ENCODE measurements at regions not wholly inside any gene's neighbourhood (a gene's known extent, or its start where the extent isn't known, plus 50 kb on each side); places are given as distances from the start of the nearest gene placed in this dataset.

DNA sequence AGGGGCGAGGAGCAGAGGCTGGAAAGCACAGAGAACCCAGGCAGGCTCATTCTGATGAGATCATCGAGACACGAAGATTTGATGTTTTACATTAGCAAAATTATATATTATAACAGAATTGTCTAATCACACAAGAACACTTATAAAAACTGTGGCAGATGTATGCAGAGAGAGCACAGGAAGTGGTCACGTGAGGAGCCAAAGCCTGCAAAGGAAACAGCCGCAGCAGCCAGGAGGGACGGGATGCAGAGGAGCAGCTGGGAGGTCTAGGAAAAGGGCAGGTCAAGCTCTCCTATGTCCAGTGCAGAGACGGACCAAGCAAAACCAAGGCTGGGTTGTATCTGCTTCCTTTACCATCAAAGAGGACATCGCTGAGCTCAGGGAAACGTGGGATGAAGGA lies 355.1 kb upstream of the MYT1L start:
- Histone ChIP-seq H3K27ac (ENCODE audit: low read depth, low read length) (no peak overlapping the region), H3K9ac (ENCODE audit: extremely low read depth, low read length, poor library complexity, severe bottlenecking) (no peak overlapping the region), H3K36me3 (ENCODE audit: control insufficient read depth, insufficient read depth, low read length) (no peaks in the 10 kb centered on the region), H3K4me1 (ENCODE audit: control insufficient read depth, insufficient read depth, low read length) (no peaks in the 10 kb centered on the region), H3K27me3 (ENCODE audit: control insufficient read depth, insufficient read depth, low read length, poor library complexity, severe bottlenecking) (no peaks in the 10 kb centered on the region), H3K9me3 (ENCODE audit: control insufficient read depth, low read length) (no peaks in the 10 kb centered on the region), H3K4me3 (ENCODE audit: low read length) (no peak overlapping the region)
- H3K9me3 Mint-ChIP-seq = no peaks in the 10 kb centered on the region
- H3K4me1 Mint-ChIP-seq = no peaks in the 10 kb centered on the region
- TF ChIP-seq, protein P1, sequence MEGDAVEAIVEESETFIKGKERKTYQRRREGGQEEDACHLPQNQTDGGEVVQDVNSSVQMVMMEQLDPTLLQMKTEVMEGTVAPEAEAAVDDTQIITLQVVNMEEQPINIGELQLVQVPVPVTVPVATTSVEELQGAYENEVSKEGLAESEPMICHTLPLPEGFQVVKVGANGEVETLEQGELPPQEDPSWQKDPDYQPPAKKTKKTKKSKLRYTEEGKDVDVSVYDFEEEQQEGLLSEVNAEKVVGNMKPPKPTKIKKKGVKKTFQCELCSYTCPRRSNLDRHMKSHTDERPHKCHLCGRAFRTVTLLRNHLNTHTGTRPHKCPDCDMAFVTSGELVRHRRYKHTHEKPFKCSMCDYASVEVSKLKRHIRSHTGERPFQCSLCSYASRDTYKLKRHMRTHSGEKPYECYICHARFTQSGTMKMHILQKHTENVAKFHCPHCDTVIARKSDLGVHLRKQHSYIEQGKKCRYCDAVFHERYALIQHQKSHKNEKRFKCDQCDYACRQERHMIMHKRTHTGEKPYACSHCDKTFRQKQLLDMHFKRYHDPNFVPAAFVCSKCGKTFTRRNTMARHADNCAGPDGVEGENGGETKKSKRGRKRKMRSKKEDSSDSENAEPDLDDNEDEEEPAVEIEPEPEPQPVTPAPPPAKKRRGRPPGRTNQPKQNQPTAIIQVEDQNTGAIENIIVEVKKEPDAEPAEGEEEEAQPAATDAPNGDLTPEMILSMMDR (conservative IDR thresholded peaks at IDR 0.05) = no peak
- no peaks in the 10 kb centered on the region for H3K36me3 Mint-ChIP-seq (ENCODE audit: low read depth)
- H3K27me3 Mint-ChIP-seq (ENCODE audit: insufficient read depth) = no peaks in the 10 kb centered on the region
- no peak overlapping the region for H3K27ac Mint-ChIP-seq
- 89 to 91% methylated on average over 6 to 8 of the region's 9 CpGs for WGBS, 2 experiments (ENCODE audit: insufficient coverage in 1 of 2, insufficient read length in 1 of 2)
- DNase-seq = no peak
- no peak overlapping the region for H3K4me3 Mint-ChIP-seq

DNA sequence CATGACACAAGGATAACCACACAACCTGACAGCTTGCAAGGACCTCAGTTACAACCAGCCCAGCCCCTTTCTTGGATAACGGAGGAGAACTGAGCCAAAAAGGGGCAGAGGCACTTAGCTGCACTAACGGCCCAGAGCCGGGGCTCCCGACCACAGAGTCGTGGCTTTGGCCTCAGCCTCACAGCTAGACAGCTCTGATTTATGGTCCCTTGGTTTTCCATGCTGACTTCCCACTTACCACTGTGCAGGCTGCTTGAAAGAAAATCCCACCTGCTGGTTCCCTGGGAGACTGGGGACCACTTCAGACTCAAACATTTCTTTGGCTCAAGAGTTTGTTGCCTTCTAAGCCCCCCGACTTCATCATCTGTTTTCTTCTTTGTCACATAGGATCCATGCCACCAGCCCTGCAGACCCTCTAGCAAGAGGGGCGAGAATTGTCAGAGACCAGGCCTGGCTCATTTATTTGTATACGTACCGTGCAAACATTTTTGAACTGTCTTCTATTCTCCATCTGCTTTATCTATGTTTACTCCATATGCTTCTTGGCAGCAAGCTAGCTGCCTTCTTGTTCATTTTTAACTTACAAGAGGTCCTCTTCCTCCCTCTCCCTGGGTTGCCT lies 352.6 kb upstream of the MYT1L start:
- H3K4me1 Mint-ChIP-seq = no peaks in the 10 kb centered on the region
- no peak for DNase-seq
- H3K9me3 ChIP-seq (ENCODE audit: control insufficient read depth, low read length) = no peaks in the 10 kb centered on the region
- no peak overlapping the region for H3K4me3 ChIP-seq (ENCODE audit: low read length)
- H3K27me3 Mint-ChIP-seq (ENCODE audit: insufficient read depth) = no peaks in the 10 kb centered on the region
- H3K27ac ChIP-seq (ENCODE audit: low read depth, low read length) = no peak overlapping the region
- no peaks in the 10 kb centered on the region for H3K4me1 ChIP-seq (ENCODE audit: control insufficient read depth, insufficient read depth, low read length)
- no peak overlapping the region for H3K4me3 Mint-ChIP-seq
- H3K36me3 Mint-ChIP-seq (ENCODE audit: low read depth) = no peaks in the 10 kb centered on the region
- no peak overlapping the region for H3K9ac ChIP-seq (ENCODE audit: extremely low read depth, low read length, poor library complexity, severe bottlenecking)
- H3K9me3 Mint-ChIP-seq = no peaks in the 10 kb centered on the region
- WGBS, 2 experiments (ENCODE audit: insufficient coverage in 1 of 2, insufficient read length in 1 of 2) = 94 to 95% methylated on average over 7 to 9 of the region's 9 CpGs
- TF ChIP-seq, protein P1 (conservative IDR thresholded peaks at IDR 0.05) = no peak
- no peaks in the 10 kb centered on the region for H3K27me3 ChIP-seq (ENCODE audit: control insufficient read depth, insufficient read depth, low read length, poor library complexity, severe bottlenecking)
- H3K36me3 ChIP-seq (ENCODE audit: control insufficient read depth, insufficient read depth, low read length) = no peaks in the 10 kb centered on the region
- H3K27ac Mint-ChIP-seq = no peak overlapping the region

DNA sequence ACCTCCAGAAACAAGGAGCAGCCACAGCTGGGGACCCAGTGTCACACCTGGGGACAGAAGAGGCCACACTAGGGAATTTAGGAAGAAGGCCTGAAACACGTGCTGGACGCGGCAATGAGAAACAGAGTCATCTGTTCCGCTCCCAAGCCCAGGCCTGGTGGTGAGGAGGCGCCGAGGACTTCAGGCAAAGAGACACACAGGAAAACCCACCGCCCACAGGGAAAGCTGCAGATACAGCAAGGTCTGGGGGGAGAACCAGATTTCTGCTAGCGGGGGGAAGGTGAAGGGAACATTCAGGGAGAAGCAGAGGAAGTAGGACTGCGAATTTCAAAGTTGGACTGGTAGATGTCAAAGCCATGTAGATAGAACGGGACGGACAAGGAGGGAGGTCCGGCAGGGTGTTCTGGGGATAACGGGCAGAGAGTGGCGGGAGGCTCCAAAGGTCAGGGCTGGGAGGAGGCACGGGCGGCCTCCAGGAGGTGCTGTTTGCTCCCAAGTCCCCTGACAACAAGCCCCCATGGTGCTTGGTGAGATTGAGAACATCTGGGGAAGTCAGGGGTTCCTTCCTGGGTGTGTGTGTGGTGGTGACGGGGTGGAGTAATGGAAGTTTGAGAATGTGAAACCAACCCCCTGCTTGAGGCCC lies 351.7 kb upstream of the MYT1L start:
- H3K4me3 Mint-ChIP-seq = no peak overlapping the region
- H3K27me3 Mint-ChIP-seq (ENCODE audit: insufficient read depth) = no peaks in the 10 kb centered on the region
- no peaks in the 10 kb centered on the region for H3K27me3 ChIP-seq (ENCODE audit: control insufficient read depth, insufficient read depth, low read length, poor library complexity, severe bottlenecking)
- no peaks in the 10 kb centered on the region for H3K4me1 Mint-ChIP-seq
- H3K27ac Mint-ChIP-seq = no peak overlapping the region
- no peaks in the 10 kb centered on the region for H3K36me3 Mint-ChIP-seq (ENCODE audit: low read depth)
- no peaks in the 10 kb centered on the region for H3K4me1 ChIP-seq (ENCODE audit: control insufficient read depth, insufficient read depth, low read length)
- WGBS, 2 experiments (ENCODE audit: insufficient coverage in 1 of 2, insufficient read length in 1 of 2) = 90 to 91% methylated on average over 9 to 17 of the region's 17 CpGs
- TF ChIP-seq, protein P1 (conservative IDR thresholded peaks at IDR 0.05) = peak; percentile 56
- no peak overlapping the region for H3K27ac ChIP-seq (ENCODE audit: low read depth, low read length)
- DNase-seq = no peak
- no peak overlapping the region for H3K9ac ChIP-seq (ENCODE audit: extremely low read depth, low read length, poor library complexity, severe bottlenecking)
- H3K4me3 ChIP-seq (ENCODE audit: low read length) = no peak overlapping the region
- no peaks in the 10 kb centered on the region for H3K9me3 ChIP-seq (ENCODE audit: control insufficient read depth, low read length)
- no peaks in the 10 kb centered on the region for H3K9me3 Mint-ChIP-seq
- no peaks in the 10 kb centered on the region for H3K36me3 ChIP-seq (ENCODE audit: control insufficient read depth, insufficient read depth, low read length)
